ENCODE measurements at regions not wholly inside any gene's neighbourhood (a gene's known extent, or its start where the extent isn't known, plus 50 kb on each side); places are given as distances from the start of the nearest gene placed in this dataset.

- DNase-seq (ENCODE audit: insufficient read length, low spot score) (no peak), FAIRE-seq (no peak)
Observed at GRCh38 chr2:240277807-240278522, 137.5 kb upstream of the OTOS start.

GRCh38 chr2:240278661-240279060 lies 138.2 kb upstream of the OTOS start:
- FAIRE-seq (no peak), DNase-seq (ENCODE audit: insufficient read length, low spot score) (no peak)

GRCh38 chr2:240280621-240281020 lies 140.2 kb upstream of the OTOS start:
- no peak for DNase-seq (ENCODE audit: insufficient read length, low spot score)

GRCh38 chr2:240284503-240285259 lies 144.2 kb upstream of the OTOS start:
- no peak for FAIRE-seq

More at GRCh38 chr2:240280621-240281020, 140.2 kb upstream of the OTOS start:
- FAIRE-seq, result no peak

GRCh38 chr2:240285725-240286124 lies 145.3 kb upstream of the OTOS start:
- DNase-seq (ENCODE audit: insufficient read length, low spot score), result no peak

More at GRCh38 chr2:240284503-240285259, 144.2 kb upstream of the OTOS start:
- no peak for DNase-seq (ENCODE audit: insufficient read length, low spot score)

GRCh38 chr2:240286596-240286995 lies 146.1 kb upstream of the OTOS start:
- DNase-seq (ENCODE audit: insufficient read length, low spot score), result no peak
- FAIRE-seq, result no peak

More at GRCh38 chr2:240285725-240286124, 145.3 kb upstream of the OTOS start:
- FAIRE-seq, result no peak

GRCh38 chr2:240287011-240287410 lies 146.6 kb upstream of the OTOS start:
- no peak for FAIRE-seq

GRCh38 chr2:240287496-240288086 lies 147.1 kb upstream of the OTOS start:
- FAIRE-seq (no peak), DNase-seq (ENCODE audit: insufficient read length, low spot score) (no peak)

More at GRCh38 chr2:240287011-240287410, 146.6 kb upstream of the OTOS start:
- no peak for DNase-seq (ENCODE audit: insufficient read length, low spot score)

- no peak for FAIRE-seq
Observed at GRCh38 chr2:240288087-240288521, 147.4 kb upstream of the GPC1 start.

GRCh38 chr2:240289701-240290431 lies 145.6 kb upstream of the GPC1 start:
- FAIRE-seq (no peak), DNase-seq (ENCODE audit: insufficient read length, low spot score) (no peak)

More at GRCh38 chr2:240288087-240288521, 147.4 kb upstream of the GPC1 start:
- DNase-seq (ENCODE audit: insufficient read length, low spot score), result no peak

- FAIRE-seq, result no peak
- DNase-seq (ENCODE audit: insufficient read length, low spot score), result no peak
Observed at GRCh38 chr2:240290432-240291336, 144.8 kb upstream of the GPC1 start.

GRCh38 chr2:240291337-240292034 lies 144.0 kb upstream of the GPC1 start:
- no peak for DNase-seq (ENCODE audit: insufficient read length, low spot score)
- no peak for FAIRE-seq

GRCh38 chr2:240292035-240292574 lies 143.4 kb upstream of the GPC1 start:
- DNase-seq (ENCODE audit: insufficient read length, low spot score) (no peak), FAIRE-seq (no peak)

GRCh38 chr2:240292619-240293525 lies 142.6 kb upstream of the GPC1 start:
- DNase-seq (ENCODE audit: insufficient read length, low spot score), result no peak
- no peak for FAIRE-seq

- FAIRE-seq (no peak), DNase-seq (ENCODE audit: insufficient read length, low spot score) (no peak)
Observed at GRCh38 chr2:240293557-240294461, 141.7 kb upstream of the GPC1 start.

GRCh38 chr2:240294514-240294913 lies 140.9 kb upstream of the GPC1 start:
- DNase-seq (ENCODE audit: insufficient read length, low spot score) (no peak), FAIRE-seq (no peak)
